DND-41 (cell line): ENCODE measurements at regions not wholly inside any gene's neighbourhood (a gene's known extent, or its start where the extent isn't known, plus 50 kb on each side); places are given as distances from the start of the nearest gene placed in this dataset.

ENCODE experiments used
- CTCF ChIP-seq: IDR thresholded peaks from 2 replicates; pipeline ENCODE4 v1.5.1; 2012; ENCODE audit warnings: borderline replicate concordance, low read length, moderate library complexity, mild to moderate bottlenecking; ENCODE audit not compliant: poor library complexity, severe bottlenecking; ENCODE audit errors: extremely low read depth
- EZH2 ChIP-seq: IDR thresholded peaks from 3 replicates; pipeline ENCODE4 v1.6.1; 2012; ENCODE audit warnings: borderline replicate concordance, low read depth, mild to moderate bottlenecking, moderate library complexity, low read length, inconsistent platforms; ENCODE audit not compliant: severe bottlenecking

- no peak for TF ChIP-seq CTCF
- TF ChIP-seq EZH2 = no peak
Measured at GRCh38 chr1:94350350-94350924, 67.8 kb upstream of the ABCD3 start.
